KMS-11 (cell line): ENCODE measurements at regions not wholly inside any gene's neighbourhood (a gene's known extent, or its start where the extent isn't known, plus 50 kb on each side); places are given as distances from the start of the nearest gene placed in this dataset.

Experiments
- H2AFZ ChIP-seq: fragments of 200-600 bp; sonication (generic); 2 replicates; pipeline ENCODE4 v1.6.1; 2016; ENCODE audit warnings: antibody characterized with exemption, mixed run types, low read depth
- H3K27ac ChIP-seq: fragments of 200-600 bp; sonication (generic); 2 replicates; pipeline ENCODE4 v1.6.1; 2016; ENCODE audit warnings: mild to moderate bottlenecking, mixed run types
- H3K27me3 ChIP-seq: fragments of 200-600 bp; sonication (generic); 2 replicates; pipeline ENCODE4 v1.6.1; 2017; ENCODE audit warnings: mild to moderate bottlenecking, low read depth, mixed run types, moderate library complexity; ENCODE audit not compliant: insufficient read depth
- H3K36me3 ChIP-seq: fragments of 200-600 bp; sonication (generic); 2 replicates; pipeline ENCODE4 v1.6.1; 2017; ENCODE audit warnings: mild to moderate bottlenecking, mixed run types; ENCODE audit not compliant: insufficient read depth
- H3K4me1 ChIP-seq: fragments of 200-600 bp; sonication (generic); 2 replicates; pipeline ENCODE4 v1.6.1; 2016; ENCODE audit warnings: mild to moderate bottlenecking, low read depth, mixed run types; ENCODE audit not compliant: poor library complexity, severe bottlenecking
- H3K4me2 ChIP-seq: fragments of 200-600 bp; sonication (generic); 2 replicates; pipeline ENCODE4 v1.7.0; 2016; ENCODE audit warnings: mild to moderate bottlenecking, mixed run types
- H3K4me3 ChIP-seq: fragments of 200-600 bp; sonication (generic); IDR thresholded peaks from 2 replicates; pipeline ENCODE4 v1.6.1; 2017; ENCODE audit warnings: low read depth, low read length, mixed read lengths; ENCODE audit not compliant: insufficient read depth
- H3K79me2 ChIP-seq: fragments of 200-600 bp; sonication (generic); 2 replicates; pipeline ENCODE4 v1.6.1; 2016; ENCODE audit warnings: low read depth, mixed run types; ENCODE audit not compliant: insufficient read depth
- H3K9ac ChIP-seq: fragments of 200-600 bp; sonication (generic); 2 replicates; pipeline ENCODE4 v1.6.1; 2016; ENCODE audit warnings: mild to moderate bottlenecking, mixed run types
- H4K20me1 ChIP-seq: fragments of 200-600 bp; sonication (generic); 2 replicates; pipeline ENCODE4 v1.6.1; 2016; ENCODE audit warnings: mild to moderate bottlenecking, mixed run types; ENCODE audit not compliant: insufficient read depth
- TF ChIP-seq, protein P1 (sequence below): fragments of 200-600 bp; sonication (generic); conservative IDR thresholded peaks from 2 replicates; pipeline ENCODE4 v1.6.1; 2017; ENCODE audit warnings: low read depth, mild to moderate bottlenecking, antibody characterized with exemption, low read length, moderate library complexity, mixed read lengths

DNA sequence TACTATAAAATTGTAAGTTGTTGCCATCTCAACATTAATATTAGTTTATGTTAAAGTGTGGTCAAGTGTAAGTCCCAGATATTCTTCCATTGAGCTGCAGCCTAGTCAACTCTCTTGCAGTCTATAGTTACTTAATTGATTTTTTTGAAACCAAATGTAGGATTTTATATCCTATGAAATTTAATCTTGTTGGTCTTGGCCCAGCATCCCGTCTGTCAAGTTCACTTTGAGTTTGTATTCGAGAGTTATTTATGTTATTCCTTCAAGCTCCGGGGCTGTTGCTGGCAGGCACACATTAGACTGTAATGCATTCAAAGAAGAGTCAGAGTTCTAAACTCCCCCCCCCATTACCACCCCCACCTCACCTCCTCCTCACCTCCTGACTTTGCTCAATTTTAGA is 71.0 kb upstream of the SPACA1 start:
- Histone ChIP-seq H2AFZ (no peak overlapping the region), H4K20me1 (no peaks in the 10 kb centered on the region), H3K79me2 (no peaks in the 10 kb centered on the region), H3K27me3 (no peaks in the 10 kb centered on the region), H3K4me1 (peaks cover 24% of the 10 kb centered on the region), H3K27ac (no peak overlapping the region), H3K36me3 (no peaks in the 10 kb centered on the region), H3K4me3 (no peak overlapping the region), H3K4me2 (no peak overlapping the region), H3K9ac (no peak overlapping the region)
- TF ChIP-seq, protein P1, sequence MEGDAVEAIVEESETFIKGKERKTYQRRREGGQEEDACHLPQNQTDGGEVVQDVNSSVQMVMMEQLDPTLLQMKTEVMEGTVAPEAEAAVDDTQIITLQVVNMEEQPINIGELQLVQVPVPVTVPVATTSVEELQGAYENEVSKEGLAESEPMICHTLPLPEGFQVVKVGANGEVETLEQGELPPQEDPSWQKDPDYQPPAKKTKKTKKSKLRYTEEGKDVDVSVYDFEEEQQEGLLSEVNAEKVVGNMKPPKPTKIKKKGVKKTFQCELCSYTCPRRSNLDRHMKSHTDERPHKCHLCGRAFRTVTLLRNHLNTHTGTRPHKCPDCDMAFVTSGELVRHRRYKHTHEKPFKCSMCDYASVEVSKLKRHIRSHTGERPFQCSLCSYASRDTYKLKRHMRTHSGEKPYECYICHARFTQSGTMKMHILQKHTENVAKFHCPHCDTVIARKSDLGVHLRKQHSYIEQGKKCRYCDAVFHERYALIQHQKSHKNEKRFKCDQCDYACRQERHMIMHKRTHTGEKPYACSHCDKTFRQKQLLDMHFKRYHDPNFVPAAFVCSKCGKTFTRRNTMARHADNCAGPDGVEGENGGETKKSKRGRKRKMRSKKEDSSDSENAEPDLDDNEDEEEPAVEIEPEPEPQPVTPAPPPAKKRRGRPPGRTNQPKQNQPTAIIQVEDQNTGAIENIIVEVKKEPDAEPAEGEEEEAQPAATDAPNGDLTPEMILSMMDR, result no peak

DNA sequence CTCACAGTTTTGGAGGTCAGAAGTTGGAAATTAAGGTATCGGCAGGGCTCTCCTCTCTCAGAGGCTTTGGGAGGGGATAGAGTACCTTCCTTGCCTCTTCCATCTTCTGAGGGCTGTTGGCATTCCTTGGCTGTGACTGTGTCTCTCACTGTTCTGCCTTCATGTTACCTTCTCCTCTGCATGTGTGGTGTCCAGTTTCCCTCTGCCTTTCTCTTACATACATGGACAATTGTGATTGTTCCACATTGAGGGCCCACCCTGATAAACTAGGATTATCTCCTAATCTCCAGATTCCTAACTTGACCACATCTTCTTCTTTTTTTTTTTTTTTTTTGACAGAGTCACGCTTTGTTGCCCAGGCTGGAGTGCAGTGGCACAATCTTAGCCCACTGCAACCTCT is 72.1 kb upstream of the SPACA1 start:
- H3K9ac ChIP-seq, result no peak overlapping the region
- no peak overlapping the region for H2AFZ ChIP-seq
- H3K4me3 ChIP-seq, result no peak overlapping the region
- no peaks in the 10 kb centered on the region for H3K79me2 ChIP-seq
- no peaks in the 10 kb centered on the region for H3K27me3 ChIP-seq
- no peak overlapping the region for H3K4me2 ChIP-seq
- TF ChIP-seq, protein P1, result no peak
- peaks cover 18% of the 10 kb centered on the region for H3K4me1 ChIP-seq
- no peaks in the 10 kb centered on the region for H4K20me1 ChIP-seq
- no peaks in the 10 kb centered on the region for H3K36me3 ChIP-seq
- no peak overlapping the region for H3K27ac ChIP-seq

DNA sequence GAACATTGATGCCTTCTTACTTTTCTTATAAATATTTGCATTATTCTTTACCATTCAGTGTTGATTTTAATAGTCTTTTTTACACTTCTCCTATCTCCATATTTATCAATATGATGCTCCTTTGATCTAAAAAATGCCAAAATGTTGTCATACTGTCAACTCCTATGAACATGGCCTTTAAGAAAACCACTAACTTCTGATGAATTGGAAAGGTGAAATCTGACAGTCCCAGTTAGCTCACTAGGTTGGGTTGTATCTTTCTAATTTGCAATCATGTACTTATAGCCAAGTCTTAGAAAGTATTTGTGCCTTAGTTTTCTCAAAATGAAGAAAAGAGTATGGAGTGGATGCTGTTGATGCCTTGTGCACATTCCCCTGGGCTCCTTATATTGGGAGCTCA is 75.4 kb upstream of the SPACA1 start:
- TF ChIP-seq, protein P1, result no peak
- H4K20me1 ChIP-seq, result no peaks in the 10 kb centered on the region
- no peaks in the 10 kb centered on the region for H3K4me1 ChIP-seq

DNA sequence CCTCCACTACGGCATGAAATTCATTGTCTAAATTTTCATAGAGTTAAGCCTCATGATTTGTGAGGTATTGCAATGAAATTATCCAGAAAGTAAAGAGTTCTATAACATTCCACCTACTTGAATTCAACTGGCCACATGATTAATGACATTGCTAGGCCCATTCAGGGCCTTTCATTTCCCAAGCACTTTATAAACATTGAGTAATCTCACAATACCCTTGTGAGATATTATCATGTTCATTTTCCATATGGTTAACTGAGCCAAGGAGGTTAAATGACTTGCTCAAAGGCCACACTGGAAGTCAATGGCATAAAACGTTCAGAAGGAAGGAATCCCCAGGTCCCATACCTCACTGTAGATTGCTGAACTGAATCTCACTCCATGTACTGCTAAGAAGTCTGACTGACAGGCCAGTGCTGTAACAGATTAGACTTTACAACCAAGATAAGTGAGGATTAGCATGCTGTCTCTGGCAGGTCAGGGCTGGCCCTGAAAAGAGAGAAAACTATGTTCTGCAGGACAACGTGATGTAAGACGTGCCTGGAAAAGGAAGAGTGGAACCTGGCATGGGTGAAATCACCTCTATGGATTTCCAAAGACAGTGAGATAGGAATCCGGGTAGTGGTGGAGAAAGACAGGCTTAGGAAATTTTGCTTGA is 75.9 kb upstream of the SPACA1 start:
- no peaks in the 10 kb centered on the region for H3K27me3 ChIP-seq
- H3K4me2 ChIP-seq, result no peak overlapping the region
- H3K79me2 ChIP-seq, result no peaks in the 10 kb centered on the region
- H3K36me3 ChIP-seq, result no peaks in the 10 kb centered on the region
- no peak overlapping the region for H3K27ac ChIP-seq
- H3K9ac ChIP-seq, result no peak overlapping the region
- no peak overlapping the region for H2AFZ ChIP-seq
- no peak overlapping the region for H3K4me3 ChIP-seq
- no peaks in the 10 kb centered on the region for H3K4me1 ChIP-seq
- no peaks in the 10 kb centered on the region for H4K20me1 ChIP-seq
- TF ChIP-seq, protein P1, result no peak

More for the DNA sequence above, 75.4 kb upstream of the SPACA1 start:
- no peaks in the 10 kb centered on the region for H3K36me3 ChIP-seq
- no peak overlapping the region for H2AFZ ChIP-seq
- H3K27ac ChIP-seq, result no peak overlapping the region
- no peaks in the 10 kb centered on the region for H3K27me3 ChIP-seq
- H3K9ac ChIP-seq, result no peak overlapping the region
- no peaks in the 10 kb centered on the region for H3K79me2 ChIP-seq
- no peak overlapping the region for H3K4me3 ChIP-seq
- H3K4me2 ChIP-seq, result no peak overlapping the region
